D341Med (cell line): ENCODE measurements at regions not wholly inside any gene's neighbourhood (a gene's known extent, or its start where the extent isn't known, plus 50 kb on each side); places are given as distances from the start of the nearest gene placed in this dataset.

Experiments
- DNase-seq: peaks from one replicate; pipeline ENCODE4 v3.0.0; 2012; ENCODE audit warnings: low spot score

- DNase-seq: no peak
Measured at GRCh38 chr6:1087154-1087843, 224.6 kb upstream of the FOXQ1 start.

GRCh38 chr6:1086446-1087153, 225.3 kb upstream of the FOXQ1 start:
- DNase-seq: no peak

GRCh38 chr6:1082285-1082935, 229.5 kb upstream of the FOXQ1 start:
- DNase-seq: peak; percentile 76

GRCh38 chr6:1081551-1082284, 230.2 kb upstream of the FOXQ1 start:
- DNase-seq: no peak

- DNase-seq: peak; percentile 62
Measured at GRCh38 chr6:1080453-1081337, 231.2 kb upstream of the FOXQ1 start.

- DNase-seq: no peak
Measured at GRCh38 chr6:1079525-1079924, 232.4 kb upstream of the FOXQ1 start.

- no peak for DNase-seq
Measured at GRCh38 chr6:1077478-1078416, 234.2 kb upstream of the FOXQ1 start.

GRCh38 chr6:1076531-1077459, 235.1 kb upstream of the FOXQ1 start:
- no peak for DNase-seq

GRCh38 chr6:1075880-1076279, 236.0 kb upstream of the FOXQ1 start:
- no peak for DNase-seq

- DNase-seq: no peak
Measured at GRCh38 chr6:1075444-1075843, 236.5 kb upstream of the FOXQ1 start.

- no peak for DNase-seq
Measured at GRCh38 chr6:1070085-1070521, 241.8 kb upstream of the FOXQ1 start.

GRCh38 chr6:1068905-1069304, 243.0 kb upstream of the FOXQ1 start:
- DNase-seq: no peak

GRCh38 chr6:1068068-1068467, 243.8 kb upstream of the FOXQ1 start:
- no peak for DNase-seq

- no peak for DNase-seq
Measured at GRCh38 chr6:1067346-1067745, 244.6 kb upstream of the FOXQ1 start.

GRCh38 chr6:1066449-1067090, 245.3 kb upstream of the FOXQ1 start:
- DNase-seq: no peak

- no peak for DNase-seq
Measured at GRCh38 chr6:1065986-1066385, 245.9 kb upstream of the FOXQ1 start.

GRCh38 chr6:1063671-1064355, 248.1 kb upstream of the FOXQ1 start:
- no peak for DNase-seq
